ENCODE measurements at regions not wholly inside any gene's neighbourhood (a gene's known extent, or its start where the extent isn't known, plus 50 kb on each side); places are given as distances from the start of the nearest gene placed in this dataset.

DNA sequence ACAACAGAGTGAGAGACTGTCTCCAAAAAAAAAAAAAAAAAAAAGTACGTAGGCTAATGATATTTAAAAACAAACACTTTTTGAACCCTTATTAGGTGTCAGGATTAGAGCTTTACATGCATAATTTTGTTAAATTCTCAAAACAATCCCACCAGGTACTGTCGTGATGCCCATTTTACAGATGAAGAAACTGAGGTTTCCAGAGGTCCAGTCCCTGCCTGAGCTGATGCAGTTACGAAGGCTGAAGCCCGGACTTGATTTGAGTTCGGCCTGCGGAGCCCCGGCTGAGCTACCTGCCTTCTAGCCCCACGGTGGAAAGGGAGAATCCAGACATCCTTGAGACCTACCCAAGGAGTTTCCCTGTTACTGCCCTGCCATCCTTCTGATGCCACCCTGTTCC is 137.5 kb upstream of the EEF2KMT start:
- TF ChIP-seq EZH2phosphoT487 (IDR thresholded peaks at IDR 0.05; ENCODE audit: insufficient read depth, low read depth), result no peak
- no peak for TF ChIP-seq EZH2 (IDR thresholded peaks at IDR 0.05; ENCODE audit: insufficient read depth, poor library complexity, severe bottlenecking)
- Histone ChIP-seq H2AFZ (no peak overlapping the region), H3K9me3 (ENCODE audit: low read depth) (no peaks in the 10 kb centered on the region), H3K79me2 (ENCODE audit: insufficient read depth) (no peaks in the 10 kb centered on the region), H3K36me3 (ENCODE audit: low read depth) (no peaks in the 10 kb centered on the region), H3K27ac (no peak overlapping the region), H3K4me2 (ENCODE audit: unreplicated experiment) (no peak overlapping the region), H3K27me3 (replicated peaks; ENCODE audit: insufficient read depth) (no peaks in the 10 kb centered on the region), H3K9me2 (ENCODE audit: insufficient read depth) (no peaks in the 10 kb centered on the region), H3K9ac (no peak overlapping the region), H4K20me1 (ENCODE audit: insufficient read depth) (no peaks in the 10 kb centered on the region), H3K4me1 (ENCODE audit: insufficient read depth) (no peaks in the 10 kb centered on the region), H3K4me3 (no peak overlapping the region), H3F3A (ENCODE audit: insufficient read depth) (no peaks in the 10 kb centered on the region)
- WGBS, 2 experiments (ENCODE audit: low coverage in 1 of 2, low lambda C conversion rate in 2 of 2, missing lambda C conversion rate in 2 of 2), result 36 to 39% methylated on average over 8 of the region's 8 CpGs
- DNase-seq, result no peak
- in situ Hi-C loops (cut with MboI), result loop anchor here (25.0 kb wide), 1 partner anchor 1402 kb away; no protein-coding TSS in a partner anchor

GRCh38 chr16:5234295-5235050 is 136.9 kb upstream of the EEF2KMT start:
- Histone ChIP-seq H3K4me1 (ENCODE audit: insufficient read depth) (no peaks in the 10 kb centered on the region), H2AFZ (no peak overlapping the region), H3K4me2 (ENCODE audit: unreplicated experiment) (no peak overlapping the region), H3K79me2 (ENCODE audit: insufficient read depth) (no peaks in the 10 kb centered on the region), H3K9me2 (ENCODE audit: insufficient read depth) (no peaks in the 10 kb centered on the region), H4K20me1 (ENCODE audit: insufficient read depth) (no peaks in the 10 kb centered on the region), H3K4me3 (no peak overlapping the region), H3F3A (ENCODE audit: insufficient read depth) (no peaks in the 10 kb centered on the region), H3K27me3 (replicated peaks; ENCODE audit: insufficient read depth) (no peaks in the 10 kb centered on the region), H3K9ac (no peak overlapping the region), H3K36me3 (ENCODE audit: low read depth) (no peaks in the 10 kb centered on the region), H3K27ac (no peak overlapping the region), H3K9me3 (ENCODE audit: low read depth) (no peaks in the 10 kb centered on the region)
- in situ Hi-C loops (cut with MboI), result loop anchor here (25.0 kb wide), 1 partner anchor 1403 kb away; no protein-coding TSS in a partner anchor
- no peak for DNase-seq
- WGBS, 2 experiments (ENCODE audit: low coverage in 1 of 2, low lambda C conversion rate in 2 of 2, missing lambda C conversion rate in 2 of 2), result 40 to 44% methylated on average over 21 of the region's 21 CpGs
- TF ChIP-seq EZH2phosphoT487 (IDR thresholded peaks at IDR 0.05; ENCODE audit: insufficient read depth, low read depth) (no peak), EZH2 (IDR thresholded peaks at IDR 0.05; ENCODE audit: insufficient read depth, poor library complexity, severe bottlenecking) (no peak)

DNA sequence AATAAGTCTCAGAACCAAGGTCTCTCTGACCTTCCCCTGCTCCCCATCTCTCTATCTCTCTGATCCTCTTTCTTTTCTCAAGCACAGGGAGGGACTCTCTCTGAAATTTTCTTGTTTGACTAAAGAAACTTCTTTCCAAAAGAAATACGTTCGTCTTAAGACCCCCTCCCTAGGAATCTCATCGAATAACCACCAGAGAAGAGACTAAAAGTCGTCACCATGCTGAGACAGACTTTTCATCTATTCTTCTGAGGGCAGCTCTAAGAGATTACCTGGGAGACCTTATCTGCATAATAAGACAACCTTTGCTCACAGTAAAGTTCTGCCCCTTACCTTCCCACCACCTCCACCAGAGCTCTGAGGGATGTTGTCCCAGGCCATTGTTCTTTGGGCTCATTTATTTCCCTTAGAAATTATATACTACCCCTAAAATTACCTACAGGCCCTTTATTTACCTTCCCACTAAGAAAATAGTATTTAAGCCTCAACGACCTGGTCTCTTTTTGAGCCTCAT is 133.7 kb upstream of the EEF2KMT start:
- Histone ChIP-seq H3K36me3 (ENCODE audit: low read depth) (no peaks in the 10 kb centered on the region), H3K27ac (no peak overlapping the region), H3K4me3 (no peak overlapping the region), H3K9ac (no peak overlapping the region), H2AFZ (no peak overlapping the region), H3K4me1 (ENCODE audit: insufficient read depth) (no peaks in the 10 kb centered on the region), H3F3A (ENCODE audit: insufficient read depth) (no peaks in the 10 kb centered on the region), H3K4me2 (ENCODE audit: unreplicated experiment) (no peak overlapping the region), H4K20me1 (ENCODE audit: insufficient read depth) (no peaks in the 10 kb centered on the region), H3K9me3 (ENCODE audit: low read depth) (no peaks in the 10 kb centered on the region), H3K27me3 (replicated peaks; ENCODE audit: insufficient read depth) (no peaks in the 10 kb centered on the region), H3K9me2 (ENCODE audit: insufficient read depth) (no peaks in the 10 kb centered on the region), H3K79me2 (ENCODE audit: insufficient read depth) (no peaks in the 10 kb centered on the region)
- no peak for TF ChIP-seq EZH2 (IDR thresholded peaks at IDR 0.05; ENCODE audit: insufficient read depth, poor library complexity, severe bottlenecking)
- TF ChIP-seq EZH2phosphoT487 (IDR thresholded peaks at IDR 0.05; ENCODE audit: insufficient read depth, low read depth), result no peak
- in situ Hi-C loops (cut with MboI), result loop anchor here (25.0 kb wide), 1 partner anchor 1406 kb away; no protein-coding TSS in a partner anchor
- 7 to 14% methylated on average over 5 of the region's 5 CpGs for WGBS, 2 experiments (ENCODE audit: low coverage in 1 of 2, low lambda C conversion rate in 2 of 2, missing lambda C conversion rate in 2 of 2)
- DNase-seq, result no peak

DNA sequence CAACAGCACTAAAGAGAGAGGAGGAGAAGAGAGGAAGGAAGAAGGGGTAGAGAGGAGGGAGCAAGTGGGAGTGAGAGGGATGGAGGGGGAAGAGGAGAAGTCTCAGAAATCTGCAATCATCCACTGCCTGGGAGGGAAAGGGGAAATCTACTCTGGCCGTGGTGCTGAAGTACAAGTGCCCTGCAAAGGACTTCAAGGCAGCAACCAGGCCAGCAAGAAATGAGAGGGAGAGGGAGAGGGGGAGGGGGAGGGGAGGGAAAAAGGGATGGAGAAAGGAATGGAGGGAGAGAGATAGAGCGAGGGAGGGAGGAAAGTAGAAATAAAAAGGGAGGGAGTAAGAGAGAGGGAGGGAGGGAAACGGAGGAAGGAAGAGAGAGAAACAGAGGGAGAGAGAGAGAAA is 130.8 kb upstream of the EEF2KMT start:
- WGBS, 2 experiments (ENCODE audit: low coverage in 1 of 2, low lambda C conversion rate in 2 of 2, missing lambda C conversion rate in 2 of 2), result 0 to 5% methylated on average over 1 to 3 of the region's 3 CpGs
- H3K27ac ChIP-seq, result no peak overlapping the region
- H4K20me1 ChIP-seq (ENCODE audit: insufficient read depth), result no peaks in the 10 kb centered on the region
- H3K9me3 ChIP-seq (ENCODE audit: low read depth), result no peaks in the 10 kb centered on the region
- DNase-seq, result no peak
- no peak for TF ChIP-seq EZH2phosphoT487 (IDR thresholded peaks at IDR 0.05; ENCODE audit: insufficient read depth, low read depth)
- no peak for TF ChIP-seq EZH2 (IDR thresholded peaks at IDR 0.05; ENCODE audit: insufficient read depth, poor library complexity, severe bottlenecking)
- no peaks in the 10 kb centered on the region for H3K36me3 ChIP-seq (ENCODE audit: low read depth)
- H3K9me2 ChIP-seq (ENCODE audit: insufficient read depth), result no peaks in the 10 kb centered on the region
- H3K27me3 ChIP-seq (replicated peaks; ENCODE audit: insufficient read depth), result no peaks in the 10 kb centered on the region
- no peak overlapping the region for H2AFZ ChIP-seq
- H3F3A ChIP-seq (ENCODE audit: insufficient read depth), result no peaks in the 10 kb centered on the region
- H3K4me3 ChIP-seq, result no peak overlapping the region
- no peaks in the 10 kb centered on the region for H3K4me1 ChIP-seq (ENCODE audit: insufficient read depth)
- H3K79me2 ChIP-seq (ENCODE audit: insufficient read depth), result no peaks in the 10 kb centered on the region
- H3K4me2 ChIP-seq (ENCODE audit: unreplicated experiment), result no peak overlapping the region
- no peak overlapping the region for H3K9ac ChIP-seq
- in situ Hi-C loops (cut with MboI), result loop anchor here (25.0 kb wide), 1 partner anchor 1409 kb away; no protein-coding TSS in a partner anchor

Measured in GM23248 (cell line).